ENCODE measurements at regions not wholly inside any gene's neighbourhood (a gene's known extent, or its start where the extent isn't known, plus 50 kb on each side); places are given as distances from the start of the nearest gene placed in this dataset.

DNA sequence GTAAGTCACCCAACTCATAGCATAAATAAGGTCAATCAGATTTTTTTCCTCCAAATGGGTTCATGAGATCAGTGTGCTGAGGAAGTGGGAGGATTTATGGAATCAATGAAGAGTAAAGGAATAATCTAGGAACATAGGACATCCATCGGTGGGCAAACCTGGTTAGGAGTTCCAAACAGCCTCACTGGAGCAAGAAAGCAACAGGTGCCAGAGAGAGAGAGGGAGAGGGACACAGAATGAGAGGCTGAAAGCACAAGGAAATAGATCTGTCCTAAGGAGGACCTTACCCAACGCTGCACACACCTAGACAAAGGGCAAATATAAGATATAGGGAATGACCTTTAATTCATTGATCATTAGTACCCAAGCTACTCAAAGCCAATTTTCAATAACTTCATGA, 119.5 kb upstream of the ANKRD1 start:
- DNase-seq: no peak

DNA sequence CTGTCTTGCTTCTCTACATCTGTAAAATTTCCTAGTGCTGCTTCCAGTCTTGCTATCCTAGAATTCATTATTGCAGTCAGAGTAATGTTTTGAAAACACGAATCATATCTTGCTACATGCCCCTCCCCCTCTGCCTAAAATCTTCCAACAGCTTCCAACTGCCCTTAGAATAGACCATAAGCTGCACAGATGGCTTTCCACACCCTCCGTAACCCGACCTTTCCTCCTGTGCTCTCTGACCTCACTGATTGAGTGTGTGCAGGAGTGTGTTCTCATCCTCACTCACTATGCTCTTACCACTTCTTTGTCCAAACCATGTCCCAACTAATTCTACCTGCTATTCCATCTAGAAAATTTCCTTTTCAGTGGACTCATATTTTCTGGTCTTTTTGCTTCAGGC, 121.2 kb upstream of the ANKRD1 start:
- DNase-seq: no peak

DNA sequence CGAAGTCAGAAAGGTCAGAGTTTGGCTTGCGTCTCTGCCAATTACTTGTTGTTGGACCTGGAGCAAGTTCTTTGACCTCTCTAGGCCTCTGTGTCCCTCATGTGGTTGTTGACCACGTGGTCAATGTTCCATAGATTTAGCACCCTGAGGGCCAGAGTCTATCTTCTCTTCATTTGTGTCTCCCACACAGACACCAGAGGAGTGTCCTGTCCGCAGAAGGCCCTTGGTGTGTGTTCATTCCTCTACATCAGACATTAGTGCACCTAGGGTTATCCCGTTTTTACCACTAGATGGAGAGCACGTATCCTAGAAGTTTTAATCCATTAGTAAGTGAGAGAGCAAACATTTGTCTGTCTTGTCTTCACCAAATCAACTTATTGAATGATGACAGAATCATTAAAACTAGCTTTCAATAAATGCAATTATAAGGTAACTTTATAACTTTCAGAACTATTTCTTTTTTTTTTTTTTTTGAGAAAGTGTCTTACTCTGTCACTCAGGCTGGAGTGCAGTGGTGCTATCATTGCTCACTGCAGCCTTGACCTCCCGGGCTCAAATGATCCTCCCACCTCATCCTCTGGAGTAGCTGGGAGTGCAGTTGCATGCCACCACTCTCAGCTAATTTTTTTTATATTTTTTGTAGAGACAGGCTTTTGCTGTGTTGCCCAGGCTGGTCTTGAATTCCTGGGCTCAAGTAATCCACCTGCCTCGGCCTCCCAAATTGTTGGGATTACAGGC, 122.5 kb upstream of the ANKRD1 start:
- DNase-seq: no peak

DNA sequence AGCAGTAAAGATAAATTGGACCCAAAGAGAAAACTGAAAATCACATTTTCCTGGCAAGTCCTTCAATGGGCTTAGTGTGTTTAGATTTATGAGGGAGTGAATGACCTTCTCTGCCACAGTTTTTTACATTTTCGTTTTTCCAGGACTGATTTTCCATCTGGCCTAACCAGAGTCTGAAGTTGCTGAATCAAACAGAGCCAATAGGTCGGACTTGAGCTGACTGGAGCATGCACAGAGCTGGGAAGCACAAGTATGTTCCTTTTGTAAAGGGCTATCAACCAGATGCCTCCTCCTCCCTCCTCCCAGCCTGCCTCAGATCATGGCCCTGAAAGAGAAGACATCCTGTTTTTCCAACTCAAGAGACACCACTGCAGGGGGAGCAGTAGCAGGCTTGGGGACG, 126.0 kb upstream of the ANKRD1 start:
- DNase-seq: no peak

DNA sequence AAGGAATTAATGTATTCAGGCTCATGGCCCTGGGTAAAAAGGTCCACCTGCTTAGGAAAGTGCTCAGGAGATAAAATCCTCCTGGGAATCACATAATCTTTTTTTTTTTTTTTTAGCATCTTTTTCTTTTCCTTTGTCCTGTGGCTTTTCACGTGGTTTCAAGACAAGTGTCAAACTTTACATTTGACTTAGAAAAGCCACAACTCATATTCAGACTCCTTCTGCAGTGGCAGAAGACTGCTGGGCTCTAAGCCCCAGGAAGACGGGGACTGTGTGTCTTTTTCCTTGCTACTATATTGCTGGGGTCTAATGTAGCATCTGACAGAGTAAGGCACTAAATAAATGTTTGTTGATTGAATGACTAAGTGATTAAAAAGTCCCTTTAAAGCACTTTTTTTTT, 127.5 kb upstream of the ANKRD1 start:
- DNase-seq: no peak

DNA sequence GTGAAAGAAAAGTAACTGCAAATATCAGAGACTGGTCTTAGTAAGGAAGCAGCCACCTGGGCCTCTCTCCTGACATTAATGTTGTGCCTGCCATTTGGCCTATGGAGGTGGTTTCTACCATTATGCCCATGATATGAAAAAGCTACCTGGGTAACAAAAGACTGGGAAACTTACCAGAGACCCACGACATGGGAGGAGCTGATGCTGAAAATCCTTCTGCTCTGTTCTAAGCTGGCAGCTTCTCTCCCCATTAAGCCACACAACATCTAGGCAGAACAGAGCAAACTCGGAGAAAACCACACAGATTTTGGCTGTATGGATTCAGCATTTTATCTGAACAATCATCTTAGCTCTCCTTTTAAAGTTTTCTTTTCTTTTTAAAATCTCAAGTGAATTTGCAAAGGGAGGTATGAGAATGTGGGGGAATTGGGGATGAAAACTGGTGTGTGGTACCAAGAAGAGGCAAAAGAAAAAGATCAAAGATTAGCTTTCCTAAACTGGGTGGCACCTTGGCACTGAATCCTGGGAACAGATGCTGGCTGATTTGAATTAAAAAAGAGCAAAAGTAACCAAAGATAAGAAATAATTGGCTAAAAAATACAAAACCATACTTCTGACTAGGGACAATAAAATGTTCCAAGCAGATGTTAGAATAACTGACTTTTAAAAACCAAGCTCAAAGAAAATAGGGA, 128.6 kb upstream of the ANKRD1 start:
- DNase-seq: no peak

DNA sequence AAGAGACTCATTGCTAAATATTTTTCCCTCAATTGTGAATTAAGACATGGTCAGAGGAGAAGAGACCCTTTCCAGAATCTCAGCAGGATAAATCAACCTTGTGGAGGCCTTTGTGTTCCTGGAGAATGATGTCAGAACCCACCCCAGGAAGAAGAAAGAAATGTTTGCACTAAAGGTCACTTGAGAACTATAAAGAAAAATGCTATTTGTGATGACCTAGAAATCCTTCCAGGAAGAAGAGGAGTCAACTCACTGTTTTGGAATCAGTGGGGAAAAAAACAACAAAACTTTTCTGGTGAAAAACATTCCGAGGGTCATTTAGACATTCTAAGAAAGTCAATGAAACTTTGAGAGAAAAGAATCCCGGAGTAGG, 129.1 kb upstream of the ANKRD1 start:
- DNase-seq: no peak

DNA sequence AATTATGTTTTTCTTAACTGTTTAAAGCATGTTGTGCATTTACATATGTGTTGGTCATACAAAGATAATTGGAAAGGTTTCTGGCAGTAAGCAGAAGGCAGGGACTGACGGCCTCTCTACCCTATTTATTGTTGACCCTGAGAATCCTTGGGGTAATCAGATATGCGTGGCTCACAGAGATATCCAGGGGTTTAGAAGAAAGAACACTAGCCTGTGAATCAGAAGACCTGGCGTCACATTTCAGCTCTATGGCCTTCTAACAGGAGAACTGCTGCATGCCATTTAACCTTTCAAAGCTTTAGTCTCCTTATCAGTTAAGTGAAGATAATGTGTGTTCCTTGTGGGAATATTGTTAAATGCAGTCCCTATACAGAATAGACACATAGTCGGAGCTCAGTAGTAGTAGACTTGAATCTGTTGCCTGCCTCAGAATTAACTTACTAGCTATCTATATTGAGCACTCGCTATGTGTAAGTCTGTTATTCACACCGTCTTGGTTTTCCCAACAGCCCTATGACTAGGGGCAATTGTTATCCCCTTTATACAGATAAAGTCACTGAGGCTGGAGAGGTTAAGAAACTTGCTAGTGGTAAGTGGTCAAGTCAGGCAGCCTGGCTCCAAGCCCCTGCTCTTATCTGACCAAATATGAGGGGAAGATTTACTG, 129.6 kb upstream of the ANKRD1 start:
- DNase-seq: no peak

DNA sequence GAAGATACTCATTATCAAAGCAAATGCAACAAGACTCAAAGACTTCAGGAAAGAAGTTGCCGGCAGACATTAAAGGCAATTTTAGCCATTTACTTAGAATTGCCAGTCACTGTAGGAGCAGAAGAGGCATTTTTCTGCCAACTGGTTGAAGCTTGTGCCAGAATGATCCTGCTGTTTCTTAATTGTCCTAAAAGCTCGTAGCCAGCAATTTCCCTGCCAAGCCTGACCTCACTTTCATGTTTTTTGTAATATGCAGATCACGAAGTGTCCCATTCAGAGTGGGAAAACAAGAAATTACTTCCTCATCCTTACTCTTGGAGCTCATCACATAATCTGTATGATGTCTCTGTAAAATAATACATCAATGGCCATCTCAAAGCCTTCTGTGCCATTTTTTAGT, 130.9 kb upstream of the ANKRD1 start:
- DNase-seq: no peak

DNA sequence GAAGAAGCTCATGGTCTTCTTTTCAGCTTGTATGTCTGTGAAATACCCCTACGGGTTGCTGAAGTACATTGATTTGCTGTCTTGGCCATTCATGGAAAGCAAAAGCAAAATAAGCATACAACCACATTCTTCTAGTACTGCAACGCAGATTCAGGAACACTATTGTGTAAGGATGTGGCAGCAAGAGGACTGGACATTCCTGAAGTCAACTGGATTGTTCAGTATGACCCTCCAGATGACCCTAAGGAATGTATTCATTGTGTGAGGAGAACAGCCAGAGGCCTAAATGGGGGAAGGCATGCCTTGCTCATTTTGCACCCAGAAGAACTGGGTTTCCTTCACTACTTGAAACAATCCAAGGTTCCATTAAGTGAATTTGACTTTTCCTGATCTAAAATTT, 133.4 kb upstream of the ANKRD1 start:
- DNase-seq: no peak

DNA sequence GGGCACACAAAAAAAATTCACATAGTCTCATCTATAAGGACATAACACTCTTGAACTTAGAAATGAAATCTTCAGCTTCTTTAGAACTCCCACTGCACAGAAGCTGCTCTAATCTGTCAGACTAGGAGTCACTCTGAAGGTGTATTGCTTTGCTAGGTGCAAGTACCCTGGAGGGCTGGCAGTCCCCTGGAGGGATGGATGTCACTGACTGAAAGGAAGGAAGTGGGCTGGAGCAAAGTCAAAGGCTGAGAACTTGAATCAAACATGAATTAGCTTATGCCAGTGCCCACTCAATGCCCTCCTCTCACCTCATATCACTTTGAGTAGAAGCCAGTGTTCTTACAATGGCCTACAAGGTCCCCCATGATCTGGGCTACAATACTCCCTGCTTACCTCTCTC, 140.3 kb upstream of the ANKRD1 start:
- DNase-seq: no peak

DNA sequence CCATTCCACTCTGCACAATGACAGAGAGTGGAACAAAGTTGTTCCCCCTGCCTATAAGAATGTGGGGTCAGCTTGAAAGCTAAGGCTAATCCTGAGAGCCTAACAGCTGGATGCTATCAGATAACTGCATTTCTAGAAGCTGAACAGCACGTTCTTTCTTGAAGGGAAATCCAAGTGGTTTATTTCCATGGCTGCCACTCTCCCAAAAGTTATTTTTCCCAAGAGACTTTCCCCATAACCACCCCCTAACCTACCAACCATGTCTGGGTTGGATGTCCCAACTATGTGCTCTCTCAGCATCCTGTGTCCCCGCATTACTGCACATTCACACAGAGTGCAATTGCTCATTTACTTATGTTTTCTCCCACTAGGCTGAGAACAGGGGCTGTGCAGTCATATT, 140.7 kb upstream of the ANKRD1 start:
- DNase-seq: no peak

DNA sequence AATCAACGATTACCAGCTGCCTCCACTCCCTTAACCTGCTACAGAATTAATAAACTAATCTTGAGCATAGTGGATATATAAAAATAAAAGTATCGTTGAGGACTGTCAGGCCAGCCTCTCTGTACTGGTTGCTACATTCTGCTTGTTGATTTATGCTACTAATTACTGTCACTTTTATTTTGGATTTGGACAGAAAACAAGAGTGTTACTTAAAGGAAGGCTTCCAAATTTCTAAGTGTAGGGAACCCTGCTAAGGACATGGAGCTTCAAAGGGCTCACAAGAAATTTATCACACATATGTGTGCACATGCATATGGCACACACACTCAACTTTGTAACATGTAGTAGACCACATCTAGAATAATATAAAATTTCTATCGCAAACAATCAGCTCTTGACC, 141.2 kb upstream of the ANKRD1 start:
- no peak for DNase-seq

DNA sequence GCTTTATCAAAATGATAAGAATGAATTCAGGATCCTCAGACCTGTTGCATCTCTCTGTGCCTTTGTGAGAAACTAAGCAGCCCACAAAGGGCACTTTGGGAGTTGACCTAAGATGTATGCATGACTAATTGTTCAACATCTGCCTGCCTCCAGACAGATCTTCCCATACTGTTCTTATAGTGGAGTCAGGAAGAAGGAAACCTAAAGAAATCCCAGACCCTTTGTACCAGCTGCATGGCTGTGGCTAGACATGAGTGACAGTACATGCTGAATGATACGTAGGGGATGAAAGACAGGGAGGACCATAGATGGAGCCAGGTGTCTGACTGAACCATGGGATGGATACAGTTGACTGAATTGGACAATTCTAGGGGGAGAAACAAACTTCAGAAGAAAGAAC, 148.7 kb upstream of the PCGF5 start:
- DNase-seq: no peak

DNA sequence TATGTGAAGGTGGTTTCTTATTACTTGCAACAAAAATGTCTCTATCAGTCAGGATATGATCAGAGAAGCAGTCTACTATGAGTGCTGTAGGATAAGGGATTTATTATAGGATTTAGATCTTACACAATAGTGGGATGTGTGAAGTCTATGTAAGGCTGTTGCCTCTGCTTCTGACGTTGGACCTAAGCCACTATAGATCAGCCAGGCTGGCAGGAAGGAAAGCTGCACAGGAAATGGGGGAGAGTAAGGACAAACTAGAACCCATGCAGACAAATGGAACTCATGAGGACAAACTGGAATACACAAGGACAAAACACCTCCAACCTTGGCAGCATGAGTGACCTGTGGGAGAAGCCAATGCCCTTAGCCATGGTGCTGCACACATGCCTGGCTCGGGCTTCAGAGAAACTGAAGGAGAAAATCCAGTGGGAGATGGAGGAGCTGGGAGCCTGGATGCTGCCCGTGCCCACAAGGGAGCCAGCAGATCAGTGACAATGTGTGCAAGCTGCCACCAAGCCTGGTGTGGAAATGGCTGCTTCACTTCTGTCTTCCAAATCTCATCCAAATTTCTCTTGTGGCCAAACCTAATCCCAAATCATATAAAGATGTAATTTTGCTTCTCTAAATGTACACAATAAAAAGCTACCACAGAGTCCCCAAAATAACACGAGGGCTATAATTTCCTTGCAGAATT, 147.0 kb upstream of the PCGF5 start:
- DNase-seq: no peak

DNA sequence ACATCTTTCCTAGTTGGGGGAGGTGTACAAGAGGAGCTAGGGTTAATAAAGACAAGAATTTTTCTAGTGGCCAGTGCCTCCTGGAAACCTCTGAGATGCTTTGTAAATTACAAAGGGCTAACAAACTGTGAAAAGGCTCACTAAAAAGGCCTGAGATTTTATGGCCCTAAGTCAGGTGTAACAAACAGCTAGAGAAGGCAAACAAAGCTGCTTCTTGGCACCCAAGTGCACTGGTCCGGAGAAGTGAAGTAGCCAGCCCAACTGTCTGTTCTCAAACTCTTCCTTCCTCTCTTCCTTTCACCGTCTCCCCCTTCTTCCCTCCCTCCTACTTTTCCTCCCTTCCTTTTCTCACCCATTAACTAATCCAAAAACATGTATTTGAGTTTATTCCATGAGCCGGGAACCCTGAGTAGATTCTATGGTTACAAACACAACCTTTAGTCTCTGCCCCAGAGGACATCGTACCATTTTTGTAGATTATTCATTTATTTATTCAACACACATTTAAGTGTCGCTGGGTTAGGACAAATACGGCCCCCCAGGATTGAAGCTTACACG, 143.4 kb upstream of the PCGF5 start:
- no peak for DNase-seq

DNA sequence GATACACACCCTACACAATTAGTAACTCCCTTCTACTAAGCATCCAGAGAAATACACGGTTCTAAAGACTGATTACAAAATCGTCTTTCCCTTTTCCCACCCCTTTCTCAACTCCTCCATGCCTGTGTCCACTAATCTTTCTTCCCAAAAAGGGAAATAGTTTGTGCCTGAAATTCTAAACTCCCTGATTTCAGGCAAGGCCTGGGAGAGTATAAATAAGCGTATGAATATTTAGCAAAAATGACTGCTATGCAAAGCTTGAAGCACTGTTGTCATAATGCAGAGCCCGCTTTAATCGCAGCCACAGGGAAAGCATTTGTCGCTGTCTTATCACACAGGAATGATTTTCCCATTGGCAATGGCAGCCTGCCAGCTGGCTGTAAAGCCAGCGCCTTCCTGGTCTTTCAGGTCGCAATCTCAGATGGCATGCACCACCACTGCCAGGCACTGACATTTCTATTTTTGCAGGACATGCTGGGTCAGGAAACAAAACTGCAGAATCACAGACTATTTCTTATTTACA, 142.9 kb upstream of the PCGF5 start:
- DNase-seq: no peak

DNA sequence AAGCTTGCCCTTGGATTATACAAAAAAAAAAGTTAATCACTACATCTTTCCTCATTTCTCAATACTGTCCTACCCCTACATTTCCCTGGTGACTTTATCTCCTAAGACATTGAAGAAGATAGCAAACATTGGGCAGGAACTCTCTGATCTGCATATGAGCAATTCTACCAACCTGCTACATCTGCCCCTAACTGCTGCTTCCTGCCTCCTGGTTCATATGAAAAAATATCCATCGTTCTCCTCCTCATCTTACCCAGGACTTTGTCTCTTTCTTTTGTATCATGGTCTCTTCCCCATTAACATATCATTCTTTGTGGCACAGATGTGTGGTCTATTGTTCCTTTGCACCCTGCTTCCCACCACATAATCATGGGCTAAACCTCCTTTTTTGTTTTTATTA, 139.7 kb upstream of the PCGF5 start:
- DNase-seq: no peak

DNA sequence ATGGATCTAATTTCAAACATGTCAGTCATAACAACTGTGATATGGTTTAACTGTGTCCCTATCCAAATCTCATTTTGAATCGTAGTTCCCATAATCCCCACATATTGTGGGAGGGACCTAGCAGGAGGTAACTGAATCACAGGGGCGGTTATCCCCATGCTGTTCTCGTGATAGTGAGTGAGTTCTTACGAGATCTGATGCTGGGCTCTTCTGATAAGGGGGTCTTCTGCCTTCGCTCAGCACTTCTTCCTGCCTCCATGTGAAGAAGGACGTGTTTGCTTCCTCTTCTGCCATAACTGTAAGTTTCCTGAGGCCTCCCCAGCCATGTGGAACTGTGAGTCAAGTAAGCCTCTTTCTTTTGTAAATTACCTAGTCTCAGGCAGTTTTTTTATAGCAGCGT, 138.0 kb upstream of the PCGF5 start:
- no peak for DNase-seq

DNA sequence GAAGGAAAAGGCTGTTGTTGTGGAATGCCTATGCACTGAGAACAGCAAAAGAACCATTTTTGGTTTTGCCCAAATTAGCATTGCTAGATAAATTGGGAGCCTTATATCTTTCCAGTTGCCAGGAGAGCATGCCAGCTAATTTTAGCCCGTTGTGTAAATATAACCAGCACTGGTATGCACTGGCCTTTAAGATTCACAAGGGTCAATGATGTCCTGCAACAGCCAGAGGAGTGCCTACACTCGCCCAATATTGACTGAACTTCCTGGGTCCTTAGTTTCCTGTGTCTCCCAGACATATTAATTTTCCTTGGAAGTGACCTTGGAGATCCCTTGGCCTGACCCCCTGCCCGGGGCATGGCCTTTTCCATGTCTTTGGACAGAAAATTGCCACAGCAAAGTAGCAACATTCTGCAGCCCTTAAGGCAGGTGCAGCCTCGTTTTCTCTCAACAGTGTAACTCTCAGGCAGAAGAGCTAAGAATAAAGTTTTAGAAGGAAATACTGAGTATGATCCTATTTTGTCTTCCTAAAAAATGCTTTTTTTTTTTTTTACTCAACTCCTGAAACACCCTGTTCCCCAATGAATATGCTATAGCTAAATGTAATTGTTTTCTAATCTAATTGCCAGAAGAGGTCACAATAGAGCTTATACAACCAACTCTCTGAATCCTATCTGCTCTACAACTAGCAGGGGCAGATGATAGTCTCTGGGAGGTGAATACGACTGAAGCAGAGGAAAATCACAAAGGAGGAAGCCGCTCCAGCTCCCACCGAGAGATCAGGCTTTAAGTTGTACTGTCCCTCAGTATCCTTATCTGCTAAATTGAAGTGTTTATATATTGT, 131.9 kb upstream of the PCGF5 start:
- DNase-seq: no peak

DNA sequence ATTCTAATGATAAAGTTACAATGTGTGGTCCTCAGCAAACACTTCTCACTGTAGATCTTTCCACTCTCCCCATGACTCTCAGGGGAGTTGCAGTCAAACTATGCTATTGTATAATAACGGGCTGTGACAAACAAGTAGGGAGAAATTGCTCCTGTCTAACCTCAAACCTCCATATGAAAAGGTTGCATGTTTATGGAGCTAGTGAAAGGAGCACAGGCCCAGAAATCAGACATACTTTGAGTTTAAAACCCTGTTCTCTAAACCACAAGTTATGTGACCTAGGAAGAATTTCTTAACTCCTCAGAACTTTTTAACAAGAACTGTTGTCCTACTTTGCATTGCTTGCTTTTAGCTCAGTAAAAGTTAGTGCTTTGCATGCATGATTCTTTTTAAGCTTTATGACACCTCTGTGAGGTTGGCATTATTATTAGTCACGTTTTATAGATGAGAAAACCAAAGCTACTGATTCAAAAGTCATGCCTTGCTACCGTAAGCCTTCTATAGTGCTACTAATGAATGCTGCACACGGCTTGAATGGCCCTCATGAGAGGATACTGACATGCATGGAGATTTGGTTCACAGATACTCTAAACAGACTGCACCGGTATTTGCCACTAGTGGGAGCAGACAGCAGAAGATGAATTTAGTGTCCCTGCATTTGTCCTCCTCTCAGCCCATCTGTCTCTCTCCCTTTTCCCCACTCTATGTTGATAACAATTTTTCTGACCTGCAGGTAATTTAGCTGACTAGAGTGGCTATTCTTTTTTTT, 129.5 kb upstream of the PCGF5 start:
- no peak for DNase-seq

DNA sequence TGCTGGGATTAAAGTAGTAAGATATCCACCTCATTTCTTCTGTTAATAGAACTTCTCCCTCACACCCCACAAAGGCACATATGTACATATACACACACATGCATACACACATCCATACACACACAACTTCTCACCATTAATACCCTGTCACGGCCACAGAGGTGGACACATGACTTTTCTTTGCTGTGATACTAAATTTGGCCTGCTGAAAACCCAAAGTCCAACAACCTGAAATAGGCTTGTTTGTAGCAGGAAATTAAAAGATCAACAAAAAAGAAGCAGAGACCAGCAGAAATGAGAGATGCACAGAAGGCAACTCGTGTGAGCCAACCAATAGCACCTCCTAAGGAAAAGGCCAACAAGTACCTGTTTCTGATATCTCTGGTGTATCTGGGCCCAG, 128.7 kb upstream of the PCGF5 start:
- no peak for DNase-seq

All from activated CD4-positive, alpha-beta T cell treated with anti-CD3 and anti-CD28 coated beads, Interleukin-2, amount 50 U/mL, for 1 hour (primary cell).